ENCODE measurements at regions not wholly inside any gene's neighbourhood (a gene's known extent, or its start where the extent isn't known, plus 50 kb on each side); places are given as distances from the start of the nearest gene placed in this dataset.

DNA sequence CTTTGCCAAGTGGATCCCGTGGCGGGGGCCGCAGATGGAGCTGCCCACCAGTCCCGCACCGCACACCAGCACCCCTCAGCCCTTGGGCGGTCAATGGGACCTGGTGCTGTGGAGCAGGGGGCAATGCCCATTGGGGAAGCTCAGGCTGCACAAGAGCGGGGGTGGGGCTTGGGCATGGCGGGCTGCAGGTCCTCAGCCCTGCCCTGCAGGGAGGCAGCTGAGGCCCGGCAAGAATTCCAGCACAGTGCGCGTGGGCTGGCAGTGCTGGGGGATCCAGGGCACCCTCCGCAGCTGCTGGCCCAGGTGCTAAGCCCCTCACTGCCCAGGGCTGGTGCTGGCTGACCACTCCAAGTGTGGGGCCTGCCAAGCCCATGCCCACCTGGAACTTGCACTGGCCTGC, 136.2 kb upstream of the ANKRD30A start:
- TF ChIP-seq POLR2A (IDR thresholded peaks at IDR 0.05; ENCODE audit: low read depth, low read length) (no peak), POLR2AphosphoS5 (IDR thresholded peaks at IDR 0.05; ENCODE audit: low read depth, low read length) (no peak), TAF1 (IDR thresholded peaks at IDR 0.05; ENCODE audit: low read depth, low read length) (no peak), PAX5 (IDR thresholded peaks at IDR 0.05; ENCODE audit: insufficient read depth, low read length, severe bottlenecking) (no peak)

Measured in GM12891 (cell line).